Esophagus squamous epithelium (tissue), 4 donors: ENCODE measurements at regions not wholly inside any gene's neighbourhood (a gene's known extent, or its start where the extent isn't known, plus 50 kb on each side); places are given as distances from the start of the nearest gene placed in this dataset.

Experiments used
- POLR2A ChIP-seq, 4 donors: fragments of 450-650 bp; IDR thresholded peaks; one replicate each; pipeline ENCODE4 v1.6.1; 2017; ENCODE audit warnings: antibody characterized with exemption in 4 of 4, mild to moderate bottlenecking in 4 of 4, moderate library complexity in 3 of 4
- TF ChIP-seq, protein P1 (sequence below), 6 experiments: fragments of 450-650 bp in 4 of 6; fragments of 200-600 bp in 2 of 6; sonication (generic) in 2 of 6; IDR thresholded peaks; one replicate each; pipeline ENCODE4 v1.5.1; 2016 to 2019; ENCODE audit warnings: antibody characterized with exemption in 6 of 6, mild to moderate bottlenecking in 4 of 6, moderate library complexity in 4 of 6

DNA sequence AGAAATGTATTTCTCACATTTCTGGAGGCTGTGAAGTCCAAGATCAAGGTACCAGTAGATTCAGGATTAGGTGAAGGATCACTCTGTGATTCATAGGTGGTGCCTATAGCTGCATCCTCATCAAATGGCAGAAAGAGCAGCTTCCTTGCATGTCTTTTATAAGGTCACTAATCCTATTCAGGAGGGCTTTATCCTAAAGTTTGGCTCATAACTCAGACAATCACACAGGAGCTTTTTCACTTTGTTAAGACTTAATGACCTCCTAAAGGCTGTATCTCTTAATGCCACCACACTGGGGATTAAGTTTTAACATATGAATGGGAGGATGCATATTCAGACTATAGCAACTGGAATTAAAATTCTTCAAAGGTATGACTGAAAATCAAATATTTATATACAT lies 861.1 kb downstream of the DACH1 start:
- TF ChIP-seq, protein P1, sequence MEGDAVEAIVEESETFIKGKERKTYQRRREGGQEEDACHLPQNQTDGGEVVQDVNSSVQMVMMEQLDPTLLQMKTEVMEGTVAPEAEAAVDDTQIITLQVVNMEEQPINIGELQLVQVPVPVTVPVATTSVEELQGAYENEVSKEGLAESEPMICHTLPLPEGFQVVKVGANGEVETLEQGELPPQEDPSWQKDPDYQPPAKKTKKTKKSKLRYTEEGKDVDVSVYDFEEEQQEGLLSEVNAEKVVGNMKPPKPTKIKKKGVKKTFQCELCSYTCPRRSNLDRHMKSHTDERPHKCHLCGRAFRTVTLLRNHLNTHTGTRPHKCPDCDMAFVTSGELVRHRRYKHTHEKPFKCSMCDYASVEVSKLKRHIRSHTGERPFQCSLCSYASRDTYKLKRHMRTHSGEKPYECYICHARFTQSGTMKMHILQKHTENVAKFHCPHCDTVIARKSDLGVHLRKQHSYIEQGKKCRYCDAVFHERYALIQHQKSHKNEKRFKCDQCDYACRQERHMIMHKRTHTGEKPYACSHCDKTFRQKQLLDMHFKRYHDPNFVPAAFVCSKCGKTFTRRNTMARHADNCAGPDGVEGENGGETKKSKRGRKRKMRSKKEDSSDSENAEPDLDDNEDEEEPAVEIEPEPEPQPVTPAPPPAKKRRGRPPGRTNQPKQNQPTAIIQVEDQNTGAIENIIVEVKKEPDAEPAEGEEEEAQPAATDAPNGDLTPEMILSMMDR (IDR thresholded peaks at IDR 0.05): no peak
- no peak for TF ChIP-seq POLR2A (IDR thresholded peaks at IDR 0.05)
